ENCODE measurements at regions not wholly inside any gene's neighbourhood (a gene's known extent, or its start where the extent isn't known, plus 50 kb on each side); places are given as distances from the start of the nearest gene placed in this dataset.

GRCh38 chr4:37769391-37769989, 57.0 kb upstream of the PGM2 start:
- POLR2A ChIA-PET: no interaction called here
- CTCF ChIA-PET: no interaction called here
- H3K4me2 ChIP-seq (ENCODE audit: low read length): no peak overlapping the region
- no peak overlapping the region for H2AFZ ChIP-seq (ENCODE audit: low read depth, low read length, poor library complexity, severe bottlenecking)
- no peaks in the 10 kb centered on the region for H4K20me1 ChIP-seq (ENCODE audit: insufficient read depth)
- intact Hi-C loops (cut with micrococcal nuclease): no loop called here
- no peaks in the 10 kb centered on the region for H3K79me2 ChIP-seq (ENCODE audit: insufficient read depth, low read length)
- no peaks in the 10 kb centered on the region for H3K27me3 ChIP-seq (ENCODE audit: insufficient read depth, low read length)
- no peaks in the 10 kb centered on the region for H3K4me1 ChIP-seq (ENCODE audit: control insufficient read depth in 1 of 2, insufficient read depth in 2 of 2, low read length in 2 of 2)
- BruUV-seq (replicated peaks): no TSS peak
- H3K4me3 ChIP-seq (replicated peaks in 1 of 2; ENCODE audit: low read depth in 1 of 2, low read length in 2 of 2): no peak overlapping the region
- ATAC-seq: no peak
- H3K9me2 ChIP-seq (ENCODE audit: insufficient read depth): no peaks in the 10 kb centered on the region
- TF ChIP-seq EZH2 (IDR thresholded peaks at IDR 0.05) (no peak), FOSL1 (IDR thresholded peaks at IDR 0.05; ENCODE audit: low read depth) (no peak), YY1 (IDR thresholded peaks at IDR 0.05; ENCODE audit: extremely low read depth, insufficient replicate concordance, low read depth, low read length) (no peak), TCF7L2 (IDR thresholded peaks at IDR 0.05; ENCODE audit: borderline replicate concordance, extremely low read depth, insufficient read depth, insufficient read length) (no peak), SP1 (IDR thresholded peaks at IDR 0.05; ENCODE audit: low read depth) (no peak), ZNF274 (IDR thresholded peaks at IDR 0.05; ENCODE audit: low read depth, low read length) (no peak), CEBPB (IDR thresholded peaks at IDR 0.05; ENCODE audit: low read depth) (no peak), JUND (IDR thresholded peaks at IDR 0.05) (no peak), SRF (IDR thresholded peaks at IDR 0.05; ENCODE audit: low read depth) (no peak), POLR2AphosphoS5 (IDR thresholded peaks at IDR 0.05; ENCODE audit: low read depth, low read length) (no peak)
- H3K9ac ChIP-seq (ENCODE audit: low read length): no peak overlapping the region
- RAD21 ChIA-PET (ENCODE audit: low non-redundant PET in 1 of 2, low total read pairs in 2 of 2, uncharacterized antibody in 2 of 2, unreplicated experiment in 2 of 2): no interaction called here
- no peaks in the 10 kb centered on the region for H3K9me3 ChIP-seq (ENCODE audit: control insufficient read depth in 1 of 2, insufficient read depth in 1 of 2, low read depth in 1 of 2, low read length in 2 of 2)
- H3K36me3 ChIP-seq (ENCODE audit: control insufficient read depth in 1 of 2, insufficient read depth in 2 of 2, low read length in 2 of 2): no peaks in the 10 kb centered on the region
- no peak for DNase-seq (ENCODE audit: low read depth, low spot score)
- no peak overlapping the region for H3K27ac ChIP-seq (ENCODE audit: low read depth, low read length)

GRCh38 chr4:37767546-37767945, 58.9 kb upstream of the PGM2 start:
- no peaks in the 10 kb centered on the region for H4K20me1 ChIP-seq (ENCODE audit: insufficient read depth)
- no peaks in the 10 kb centered on the region for H3K9me2 ChIP-seq (ENCODE audit: insufficient read depth)
- H3K9me3 ChIP-seq (ENCODE audit: control insufficient read depth in 1 of 2, insufficient read depth in 1 of 2, low read depth in 1 of 2, low read length in 2 of 2): no peaks in the 10 kb centered on the region
- no peaks in the 10 kb centered on the region for H3K27me3 ChIP-seq (ENCODE audit: insufficient read depth, low read length)
- no peak overlapping the region for H2AFZ ChIP-seq (ENCODE audit: low read depth, low read length, poor library complexity, severe bottlenecking)
- intact Hi-C loops (cut with micrococcal nuclease): no loop called here
- no peak overlapping the region for H3K27ac ChIP-seq (ENCODE audit: low read depth, low read length)
- H3K36me3 ChIP-seq (ENCODE audit: control insufficient read depth in 1 of 2, insufficient read depth in 2 of 2, low read length in 2 of 2): no peaks in the 10 kb centered on the region
- ATAC-seq (no peak), DNase-seq (ENCODE audit: low read depth, low spot score) (no peak)
- H3K4me3 ChIP-seq (replicated peaks in 1 of 2; ENCODE audit: low read depth in 1 of 2, low read length in 2 of 2): no peak overlapping the region
- no peaks in the 10 kb centered on the region for H3K79me2 ChIP-seq (ENCODE audit: insufficient read depth, low read length)
- RAD21 ChIA-PET (ENCODE audit: low non-redundant PET in 1 of 2, low total read pairs in 2 of 2, uncharacterized antibody in 2 of 2, unreplicated experiment in 2 of 2): no interaction called here
- no TSS peak for BruUV-seq (replicated peaks)
- H3K4me2 ChIP-seq (ENCODE audit: low read length): no peak overlapping the region
- TF ChIP-seq ZBTB33 (IDR thresholded peaks at IDR 0.05; ENCODE audit: extremely low read depth, insufficient replicate concordance, low read length) (no peak), CEBPB (IDR thresholded peaks at IDR 0.05; ENCODE audit: low read depth) (no peak), CBX3 (IDR thresholded peaks at IDR 0.05; ENCODE audit: low read depth) (no peak), JUND (IDR thresholded peaks at IDR 0.05) (no peak), POLR2A (IDR thresholded peaks at IDR 0.05; ENCODE audit: borderline replicate concordance, extremely low read depth, insufficient read depth, insufficient read length) (no peak), ATF3 (IDR thresholded peaks at IDR 0.05) (no peak), YY1 (IDR thresholded peaks at IDR 0.05; ENCODE audit: extremely low read depth, insufficient replicate concordance, low read depth, low read length) (no peak)
- POLR2A ChIA-PET: no interaction called here
- no peaks in the 10 kb centered on the region for H3K4me1 ChIP-seq (ENCODE audit: control insufficient read depth in 1 of 2, insufficient read depth in 2 of 2, low read length in 2 of 2)
- CTCF ChIA-PET: no interaction called here
- no peak overlapping the region for H3K9ac ChIP-seq (ENCODE audit: low read length)
